NCI-H1105 treated with DMSO at 0.1 percent for 48 hours (cell line): ENCODE measurements at regions not wholly inside any gene's neighbourhood (a gene's known extent, or its start where the extent isn't known, plus 50 kb on each side); places are given as distances from the start of the nearest gene placed in this dataset.
"Not testable (repeated sequence)": the region's sequence is repeated elsewhere in the genome, so short reads cannot be mapped to it uniquely, and the experiment has no call there.

Experiments used
- DNase-seq: peaks from one replicate; lab custom pipeline; 2025; lab: John Stamatoyannopoulos, UW

DNA sequence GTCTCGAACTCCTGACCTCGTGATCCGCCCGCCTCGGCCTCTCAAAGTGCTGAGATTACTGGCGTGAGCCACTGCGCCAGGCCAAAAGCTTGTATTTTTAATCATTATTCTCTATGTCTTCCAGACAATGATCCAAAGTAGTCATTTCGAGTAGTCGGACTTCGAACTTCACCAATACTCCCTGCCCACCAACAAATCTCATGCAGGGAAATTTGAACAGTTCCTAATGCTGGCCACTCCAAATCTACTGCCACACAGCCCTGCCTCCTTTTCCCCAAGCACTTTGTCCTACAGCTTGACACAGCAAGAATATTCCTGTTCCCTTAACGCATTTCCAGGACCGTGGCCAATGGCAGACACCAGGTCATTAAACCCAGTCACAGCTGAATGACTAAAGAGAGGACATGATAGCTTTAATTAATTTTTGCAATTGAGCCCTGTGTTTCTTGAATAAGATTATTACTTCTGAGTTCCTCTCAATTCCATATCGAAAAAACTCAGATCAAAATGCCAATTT, 142.3 kb upstream of the NRP1 start:
- peak; percentile 41 for DNase-seq

DNA sequence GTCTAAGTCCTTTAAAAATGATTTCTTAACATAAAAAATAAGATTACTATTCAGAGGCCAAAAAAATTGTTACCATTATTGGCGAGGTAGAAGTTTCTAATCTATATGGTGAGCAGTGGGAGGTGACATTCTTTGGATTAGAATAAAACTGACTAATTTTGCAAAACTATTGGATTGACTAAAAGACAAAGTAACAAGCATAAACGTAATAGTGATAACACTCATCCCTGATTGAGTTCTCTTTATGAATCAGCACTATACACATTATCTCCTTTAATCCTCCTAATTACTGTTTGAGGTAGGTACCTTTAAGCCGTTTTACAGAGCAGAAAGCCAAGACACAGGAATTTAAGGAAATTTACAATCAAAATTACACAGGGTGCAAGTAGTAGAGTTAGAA, 139.2 kb upstream of the NRP1 start:
- no peak for DNase-seq

DNA sequence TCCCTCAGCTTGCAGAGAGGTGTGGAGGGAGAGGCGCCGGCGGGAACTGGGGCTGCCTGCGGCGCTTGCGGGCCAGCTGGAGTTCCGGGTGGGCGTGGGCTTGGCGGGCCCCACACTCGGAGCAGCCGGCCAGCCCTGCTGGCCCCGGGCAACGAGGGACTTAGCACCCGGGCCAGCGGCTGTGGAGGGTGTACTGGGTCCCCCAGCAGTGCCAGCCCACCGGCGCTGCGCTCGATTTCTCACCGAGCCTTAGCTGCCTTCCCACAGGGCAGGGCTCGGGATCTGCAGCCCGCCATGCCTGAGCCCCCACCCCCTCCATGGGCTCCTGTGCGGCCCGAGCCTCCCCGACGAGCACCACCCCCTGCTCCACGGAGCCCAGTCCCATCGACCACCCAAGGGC, 133.5 kb upstream of the NRP1 start:
- DNase-seq, result not testable (repeated sequence)

DNA sequence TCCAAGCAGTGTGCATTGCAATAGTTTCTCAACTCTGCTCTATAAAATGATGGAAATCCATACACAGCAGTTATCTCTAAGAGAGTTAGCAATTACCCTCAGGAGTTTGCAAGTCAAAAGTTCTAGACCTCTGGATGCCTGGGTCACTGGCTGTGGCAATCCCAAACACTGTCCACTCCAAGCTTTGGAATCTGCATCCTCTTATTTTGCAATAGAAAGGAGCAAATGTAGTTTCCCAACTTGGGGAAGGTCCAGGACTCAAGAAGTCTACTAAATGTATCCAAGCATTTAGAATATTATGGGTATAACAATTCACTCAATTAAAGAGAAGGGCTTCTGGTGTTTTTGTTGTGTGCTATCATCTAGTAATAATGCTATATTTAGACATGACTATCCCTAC, 131.3 kb upstream of the NRP1 start:
- DNase-seq, result no peak

DNA sequence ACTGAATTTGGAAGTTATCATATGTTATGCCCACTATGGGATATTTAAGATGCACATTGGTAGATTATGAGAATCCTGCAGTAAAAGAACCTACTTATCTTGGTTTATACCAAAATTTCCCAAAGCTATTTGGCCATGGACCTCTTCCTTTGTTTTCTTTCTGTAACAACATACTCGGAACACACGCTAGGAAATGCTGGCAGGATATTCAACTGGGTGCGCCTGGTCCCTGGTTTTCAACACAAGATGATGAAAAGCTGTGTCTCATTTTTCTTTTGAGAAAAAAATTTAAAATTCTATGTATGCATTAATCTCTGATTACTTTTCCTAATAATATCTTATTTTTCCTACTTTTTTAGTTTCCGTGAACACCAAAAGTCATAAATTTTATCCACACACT, 128.5 kb upstream of the NRP1 start:
- no peak for DNase-seq

DNA sequence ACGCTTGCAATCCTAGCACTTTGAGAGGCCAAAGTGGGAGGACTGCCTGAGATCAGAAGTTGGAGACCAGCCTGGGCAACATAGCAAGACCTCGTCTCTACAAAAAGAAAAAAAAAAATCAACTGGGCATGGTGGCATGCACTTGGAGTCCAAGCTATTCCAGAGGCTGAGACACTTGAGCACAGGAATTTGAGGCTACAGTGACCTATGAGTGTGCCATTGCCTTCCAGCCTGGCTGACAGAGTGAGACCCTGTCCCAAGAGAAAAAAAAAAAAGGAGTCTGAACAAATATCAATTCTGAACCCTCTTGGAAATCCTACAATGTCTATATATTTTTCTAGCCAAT, 126.8 kb upstream of the NRP1 start:
- DNase-seq, result no peak

DNA sequence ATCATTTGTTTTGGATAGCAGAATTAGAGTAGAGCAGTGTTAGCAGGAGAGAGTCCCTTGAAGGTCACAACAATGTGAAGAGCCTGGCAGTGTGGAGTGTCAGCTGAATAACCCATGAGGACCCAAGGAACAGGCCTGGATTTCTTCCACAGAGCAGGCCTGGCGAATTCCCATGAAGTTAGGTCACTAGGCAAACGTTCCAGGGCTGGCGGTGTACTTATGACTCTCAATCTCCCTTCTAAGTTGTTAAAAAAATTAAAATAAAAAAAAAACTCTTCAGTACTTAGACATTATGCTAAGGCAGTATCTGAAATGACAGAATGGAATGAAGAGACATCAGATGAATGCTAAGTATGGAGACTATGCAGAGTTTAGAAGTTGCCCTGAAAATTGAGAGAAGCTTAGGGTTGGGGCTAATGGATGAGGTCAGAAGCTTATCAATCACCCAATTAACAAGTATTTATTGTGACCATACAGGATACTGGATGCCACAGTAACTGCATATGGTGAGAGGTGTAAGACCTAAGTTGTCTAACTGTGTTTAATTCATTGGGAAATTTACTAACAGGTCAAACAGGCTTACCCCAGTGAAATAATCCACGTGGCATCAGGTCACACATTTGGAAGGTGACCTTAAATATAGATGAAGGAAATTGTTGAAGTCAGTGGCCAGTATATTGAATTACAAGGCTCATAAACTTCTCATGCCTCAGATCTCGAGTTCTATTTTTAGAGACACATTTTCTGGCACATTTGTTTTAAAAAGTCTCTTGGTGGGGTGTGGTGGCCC, 126.2 kb upstream of the NRP1 start:
- no peak for DNase-seq

DNA sequence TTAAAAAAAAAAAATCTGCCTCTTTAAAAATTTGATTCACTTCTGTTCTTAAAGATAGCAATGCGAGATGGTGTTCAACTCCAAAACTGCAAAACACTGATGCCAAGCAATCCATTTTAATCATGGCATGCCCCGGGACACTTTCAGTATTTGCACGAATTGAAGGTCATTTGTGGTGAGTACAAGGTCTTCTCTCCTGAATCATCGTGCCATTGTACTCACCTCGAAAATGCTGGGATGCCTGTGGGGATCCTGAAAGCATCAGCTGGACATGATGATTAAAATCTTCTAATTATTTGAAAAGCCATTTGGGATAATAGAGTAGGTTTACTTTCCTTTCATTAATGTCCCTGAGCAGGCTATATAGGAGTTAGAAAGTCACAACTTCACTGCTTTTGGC, 125.1 kb upstream of the NRP1 start:
- DNase-seq, result no peak

DNA sequence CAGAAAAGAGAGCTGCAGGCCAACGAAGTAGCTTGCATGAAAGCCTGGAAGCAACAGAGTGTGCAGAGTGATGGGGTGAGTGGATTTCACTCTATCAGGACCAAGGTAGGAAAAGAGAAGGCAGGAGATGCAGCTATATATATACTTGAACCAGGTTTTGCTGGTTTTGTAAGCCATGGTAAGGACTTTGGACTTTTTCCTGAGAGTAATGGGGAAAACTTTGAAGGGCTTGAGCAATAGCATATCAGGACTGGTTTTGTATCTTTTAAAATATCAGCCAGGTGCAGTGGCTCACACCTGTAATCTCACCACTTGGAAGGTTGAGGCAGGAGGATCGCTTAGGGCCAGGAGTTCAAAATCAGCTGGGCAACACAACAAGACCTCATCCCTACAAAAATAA, 120.6 kb upstream of the NRP1 start:
- no peak for DNase-seq

DNA sequence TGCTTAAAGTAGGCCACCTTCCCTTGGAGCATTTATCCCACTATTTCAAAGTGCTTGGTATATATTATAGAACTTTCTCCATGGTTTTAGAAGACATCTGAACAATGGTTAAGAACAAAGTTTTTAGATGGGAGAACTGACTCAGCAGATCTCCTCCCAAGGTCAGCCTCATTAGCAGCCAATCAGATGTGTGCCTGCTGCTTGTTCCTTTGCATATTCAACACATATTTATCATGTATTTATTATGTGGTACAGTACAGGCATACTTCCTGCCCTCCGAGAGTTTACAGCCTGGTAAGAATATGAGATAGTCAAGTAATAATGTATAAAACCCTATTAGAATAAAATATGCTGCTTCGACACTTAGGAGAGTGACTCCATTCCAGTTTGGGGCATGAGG, 120.1 kb upstream of the NRP1 start:
- no peak for DNase-seq

DNA sequence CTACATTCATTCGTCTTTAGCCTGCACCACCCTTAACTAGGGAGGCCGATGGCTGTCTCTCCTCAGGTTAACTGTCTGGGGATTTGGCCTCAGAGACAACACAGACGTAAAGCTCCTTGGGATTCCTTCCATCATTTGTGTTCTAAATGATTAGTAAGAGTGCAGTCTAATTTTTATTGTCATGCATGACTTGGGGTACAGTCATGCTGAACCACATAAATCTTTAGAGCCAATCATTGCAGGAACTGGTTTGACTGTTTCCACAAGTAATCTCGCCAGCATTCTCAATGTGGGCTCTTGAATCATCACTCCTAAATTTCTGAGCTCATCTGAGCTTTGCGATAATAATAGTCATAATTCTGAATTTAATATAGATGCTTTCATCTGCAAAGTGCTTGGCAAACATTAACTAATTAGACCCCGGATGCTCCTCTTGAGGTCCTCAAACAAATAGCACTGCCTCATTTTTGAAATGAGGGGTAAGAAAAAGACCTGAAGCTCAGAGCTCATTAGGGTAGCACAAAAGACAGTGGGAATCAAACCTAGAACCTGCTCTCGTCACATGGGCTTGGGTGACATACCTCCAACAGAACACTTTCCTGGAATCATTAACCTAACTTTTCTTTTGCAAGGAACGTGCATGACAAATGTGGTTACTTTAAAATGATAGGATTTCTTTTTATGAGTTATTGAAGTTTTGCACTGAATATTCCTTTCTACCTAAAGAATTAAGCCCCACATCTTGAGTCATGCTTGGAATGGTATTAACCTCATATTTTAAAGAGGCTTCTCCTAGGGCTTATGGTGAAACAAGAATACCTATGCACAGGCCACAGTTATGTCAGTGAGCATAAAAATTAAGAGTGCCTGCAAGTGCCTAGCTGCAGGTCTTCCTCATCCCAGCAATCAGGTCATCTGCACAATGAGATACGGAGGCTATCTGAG, 118.9 kb upstream of the NRP1 start:
- peak; percentile 58 for DNase-seq

DNA sequence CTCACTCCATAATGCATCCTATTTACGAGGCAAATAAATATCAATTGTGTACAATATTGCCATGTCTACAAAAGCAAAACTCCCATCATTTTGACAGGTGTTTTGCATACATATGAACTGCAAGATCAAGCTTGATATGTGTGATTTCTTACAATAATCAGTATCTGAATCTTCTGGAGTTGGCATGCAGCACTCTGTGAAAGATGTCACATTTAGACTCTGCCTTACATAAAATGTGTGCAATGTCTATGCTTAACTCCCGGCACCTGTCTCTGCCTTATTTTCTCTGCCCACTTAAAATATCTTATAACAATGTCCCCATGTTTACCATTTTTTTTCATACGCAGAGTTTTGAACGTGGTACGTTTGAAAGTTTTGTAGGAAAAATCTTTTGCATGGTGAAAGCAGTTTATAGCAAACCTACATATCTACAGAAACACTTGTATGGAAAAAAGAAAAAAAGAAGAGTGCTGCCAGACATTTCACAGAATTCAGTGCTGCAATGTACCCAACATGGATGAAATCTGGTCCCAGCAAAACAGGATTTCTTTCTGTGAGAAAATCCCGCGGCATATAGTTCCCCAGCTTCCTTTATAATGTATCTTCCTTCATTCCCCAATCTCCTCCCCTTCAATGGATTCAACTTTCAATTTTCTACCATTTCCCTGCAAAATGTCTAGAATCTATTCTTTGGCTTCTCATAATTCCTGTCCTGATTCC, 114.1 kb upstream of the NRP1 start:
- no peak for DNase-seq

DNA sequence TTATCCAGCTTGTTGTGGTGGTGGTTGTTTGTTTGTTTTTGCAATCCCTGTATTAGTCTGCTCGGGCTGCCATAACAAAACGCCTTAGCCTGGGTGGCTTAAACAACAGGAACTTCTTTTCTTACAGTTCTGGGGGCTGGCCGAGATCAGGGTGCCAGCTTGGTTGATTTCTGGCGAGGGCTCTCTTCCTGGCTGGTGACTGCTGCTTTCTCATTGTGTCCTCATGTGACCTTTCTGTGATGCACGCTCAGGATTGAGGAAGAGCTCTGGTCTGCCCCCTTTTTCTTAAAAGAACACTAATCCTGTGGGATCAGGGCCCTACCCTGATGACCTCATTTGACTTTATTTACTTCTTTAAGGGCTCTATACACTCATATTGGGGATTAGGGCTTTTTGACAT, 107.1 kb upstream of the NRP1 start:
- DNase-seq, result no peak

DNA sequence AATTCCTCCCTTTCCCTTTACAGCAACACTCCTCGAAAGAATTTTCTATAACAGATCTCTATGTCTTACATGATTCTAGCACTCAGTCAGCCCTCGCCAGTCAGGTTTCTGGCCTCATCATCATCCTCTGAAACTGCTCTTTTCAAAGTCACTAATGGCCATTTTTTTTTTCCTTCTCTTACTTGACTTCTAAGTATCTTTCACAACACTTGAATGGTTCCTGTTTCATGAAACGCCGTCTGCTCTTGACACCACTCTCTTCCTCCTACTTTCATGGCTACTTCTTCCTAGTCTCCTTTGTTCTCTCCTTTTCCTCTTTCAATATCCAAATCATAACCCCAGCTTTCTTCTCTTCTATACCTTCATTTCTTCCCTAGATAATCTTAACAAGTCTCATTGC, 100.5 kb upstream of the NRP1 start:
- DNase-seq, result no peak

DNA sequence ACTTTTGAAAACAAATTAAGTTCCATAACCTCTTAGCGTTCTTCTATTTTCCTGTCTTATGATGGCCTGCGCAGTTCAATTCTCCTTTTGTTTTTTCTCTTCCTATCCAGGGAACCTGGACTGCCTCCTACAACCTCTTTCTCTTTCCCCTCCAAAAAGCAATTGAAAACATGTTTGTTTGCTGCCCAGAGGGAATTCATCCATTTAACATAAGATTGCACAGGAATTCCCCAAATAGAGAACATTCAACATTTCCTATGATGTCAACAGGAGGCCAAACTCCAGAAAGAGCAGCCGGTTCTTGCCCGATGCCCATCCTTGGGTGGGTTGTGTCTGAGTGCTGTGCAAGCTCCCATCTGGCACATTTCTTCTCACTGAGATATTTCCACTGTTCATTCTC, 94.2 kb upstream of the NRP1 start:
- no peak for DNase-seq

DNA sequence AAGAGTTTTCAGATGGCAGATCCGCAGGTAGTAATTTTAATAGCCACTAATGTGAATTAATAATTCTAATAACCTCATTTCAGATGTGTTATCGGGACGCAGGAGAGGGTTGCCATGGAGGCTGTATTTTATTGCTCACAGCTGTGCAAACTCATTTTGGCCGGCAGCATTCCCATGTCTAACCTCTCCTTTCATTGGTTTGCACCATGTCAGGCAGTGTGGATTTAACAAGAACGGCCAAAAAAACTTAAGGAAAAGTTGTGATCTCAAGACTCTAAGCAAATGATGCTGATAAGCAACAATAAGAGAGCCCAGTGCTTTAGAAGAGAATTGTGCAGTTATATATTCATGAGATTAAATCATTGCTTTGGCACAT, 88.7 kb upstream of the NRP1 start:
- no peak for DNase-seq

DNA sequence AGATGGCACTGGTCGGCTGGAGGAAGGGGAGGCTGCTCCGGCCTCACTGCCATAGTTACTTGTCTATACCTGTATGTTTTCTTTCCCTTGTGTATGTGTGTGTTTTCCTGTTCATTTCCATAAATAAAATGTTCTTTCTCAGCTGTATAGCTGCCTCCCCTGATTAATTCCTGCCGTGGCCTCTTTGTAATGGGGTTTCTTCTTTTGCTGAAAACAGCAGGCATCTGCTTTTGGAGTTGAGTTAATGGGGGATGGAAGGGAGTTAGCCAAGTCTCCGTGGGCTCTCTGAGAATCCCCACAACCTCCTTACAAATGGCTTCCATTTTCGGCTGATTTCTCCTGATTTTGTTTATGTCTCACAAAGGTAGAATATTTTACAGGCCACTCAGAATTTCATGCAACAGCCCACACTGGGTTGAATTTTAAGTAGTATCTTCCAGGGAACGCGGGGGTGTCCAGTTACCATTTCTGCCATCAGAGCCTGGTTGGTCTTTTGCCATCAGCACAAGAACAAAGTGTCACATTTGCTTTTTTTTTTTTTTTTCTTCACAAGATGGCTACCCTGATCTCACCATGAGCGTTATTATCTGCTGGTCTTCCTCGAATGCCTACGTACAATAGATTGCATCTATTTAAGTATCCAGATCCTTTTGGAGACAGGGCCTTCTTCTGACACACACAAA, 88.1 kb upstream of the NRP1 start:
- peak; percentile 79 for DNase-seq

DNA sequence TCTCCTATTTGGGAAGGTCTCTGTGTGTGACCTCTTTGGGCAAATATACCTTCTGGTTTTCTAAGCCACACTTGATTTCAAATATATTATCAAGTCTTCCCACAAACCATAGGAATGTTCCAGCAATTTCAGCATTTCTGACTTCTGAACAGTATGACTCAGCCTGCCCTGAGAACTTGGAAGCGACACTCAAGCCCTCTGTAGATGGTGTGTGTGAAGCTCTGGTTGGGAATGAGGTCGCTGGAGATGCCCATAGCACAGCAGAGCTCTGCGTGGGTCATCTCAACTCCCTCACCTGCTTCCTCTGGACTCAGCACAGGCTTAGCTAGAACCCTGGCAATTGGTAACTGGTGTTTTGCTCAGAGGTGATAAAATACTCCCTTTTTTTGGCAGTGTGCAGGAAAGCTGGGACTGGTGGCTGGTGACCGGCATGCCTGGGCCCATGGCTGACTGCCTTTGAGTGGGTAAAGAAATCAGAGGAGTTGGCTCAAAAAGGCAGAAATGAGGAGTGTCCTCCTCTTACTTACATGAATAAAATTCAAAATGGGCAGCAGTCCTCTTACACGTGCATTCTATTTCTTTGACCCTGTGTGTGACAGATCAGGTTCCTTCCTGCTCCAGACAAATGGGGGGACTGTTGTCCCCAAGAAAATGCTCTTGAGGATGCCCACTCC, 87.5 kb upstream of the NRP1 start:
- no peak for DNase-seq

DNA sequence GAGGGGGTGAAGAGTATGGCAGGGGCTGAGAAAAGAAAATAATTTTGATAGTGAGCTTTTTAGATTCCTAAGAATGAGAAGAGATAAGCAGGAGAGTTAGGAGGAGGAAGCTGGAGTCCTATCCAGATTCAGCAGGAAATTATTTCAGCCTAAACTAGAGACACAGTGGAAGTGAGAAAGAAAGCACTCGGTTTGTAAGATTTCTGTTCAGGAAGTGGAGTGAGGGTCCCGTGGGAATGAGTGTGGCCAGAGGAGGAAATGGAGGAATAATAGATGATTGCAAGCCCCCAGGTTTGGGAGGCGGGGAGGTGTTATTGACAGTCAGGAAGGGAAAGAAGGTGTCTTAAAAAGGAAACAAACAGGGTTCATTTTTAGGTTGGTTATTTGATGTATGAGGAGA, 84.8 kb upstream of the NRP1 start:
- no peak for DNase-seq

DNA sequence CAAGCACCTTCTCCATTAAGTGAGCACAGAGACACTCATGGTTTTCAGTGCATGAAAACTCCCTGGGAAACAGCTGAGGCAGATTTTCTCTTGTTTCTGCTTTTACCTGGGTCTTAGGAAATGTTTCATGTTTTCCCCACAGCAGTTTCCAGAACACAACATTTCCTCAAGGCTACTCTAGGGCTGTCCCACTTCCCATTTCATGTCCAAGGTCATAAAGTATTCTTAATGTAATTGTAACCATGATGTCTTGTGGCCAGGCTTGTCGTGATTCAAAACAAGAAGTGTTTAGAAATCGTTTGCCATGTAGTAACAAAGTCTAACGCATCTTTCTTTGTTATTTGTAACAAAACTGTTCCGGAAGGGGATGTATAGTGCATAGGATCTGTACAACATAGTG, 83.8 kb upstream of the NRP1 start:
- DNase-seq, result no peak

DNA sequence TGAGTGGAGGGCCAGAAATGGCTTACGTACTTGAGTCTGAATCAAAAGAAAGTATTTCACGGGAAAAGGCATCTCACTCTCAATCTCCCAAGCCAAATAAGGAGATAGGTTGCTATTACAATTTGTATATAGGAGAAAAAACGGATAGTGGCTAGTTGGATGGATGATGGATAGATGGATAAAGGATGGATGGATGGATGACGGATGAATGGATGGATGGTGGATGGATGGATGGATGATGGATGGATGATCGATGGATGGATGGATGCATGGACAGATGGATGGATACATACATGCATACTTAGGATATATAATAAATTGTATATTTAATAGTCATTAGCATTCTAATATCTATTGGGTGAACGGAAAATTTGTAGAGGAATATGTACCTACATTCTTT, 82.2 kb upstream of the NRP1 start:
- DNase-seq, result no peak

DNA sequence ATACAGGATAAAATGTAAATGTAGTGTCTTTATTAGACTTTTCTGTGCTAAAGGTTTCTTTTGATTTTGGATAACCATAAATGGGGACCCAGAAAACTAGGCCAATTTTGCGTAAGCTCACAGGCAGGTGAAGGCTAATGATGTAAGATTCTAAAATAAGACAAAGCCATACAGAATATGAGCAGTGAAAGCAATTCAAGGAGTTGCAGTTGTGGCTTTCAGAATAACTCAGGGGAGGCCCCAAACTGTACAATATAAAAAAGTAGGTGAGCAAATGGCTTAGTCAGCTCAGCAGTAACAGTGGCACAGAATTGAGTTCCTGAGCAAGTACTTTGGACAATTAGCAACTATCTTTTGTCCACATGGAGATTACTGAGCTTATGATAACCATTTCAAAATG, 81.7 kb upstream of the NRP1 start:
- DNase-seq, result no peak
